ENCODE measurements at regions not wholly inside any gene's neighbourhood (a gene's known extent, or its start where the extent isn't known, plus 50 kb on each side); places are given as distances from the start of the nearest gene placed in this dataset.

DNA sequence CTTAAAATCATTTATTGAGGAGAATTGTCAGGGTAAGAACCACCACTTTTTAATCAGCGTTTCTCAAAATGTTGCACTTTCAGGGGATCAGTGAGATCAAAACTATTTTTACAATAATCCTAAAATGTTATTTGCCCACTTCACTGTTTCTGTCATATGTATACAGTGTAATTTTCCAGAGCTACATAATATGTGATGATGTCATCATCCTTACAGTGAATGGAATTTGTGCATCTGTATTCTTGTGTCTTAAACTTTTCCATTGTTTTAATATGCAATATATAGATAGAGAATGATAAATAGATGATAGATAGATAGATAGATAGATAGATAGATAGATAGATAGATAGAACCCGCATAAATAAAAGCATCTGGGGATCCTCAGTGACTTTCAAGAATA, 518.0 kb downstream of the ADCYAP1 start:
- Histone ChIP-seq H3K27me3 (ENCODE audit: control insufficient read depth in 1 of 2, insufficient read depth in 2 of 2, low read length in 2 of 2) (no peaks in the 10 kb centered on the region), H3K36me3 (ENCODE audit: insufficient read depth, low read length) (no peaks in the 10 kb centered on the region), H3K27ac (ENCODE audit: low read depth in 1 of 2, low read length in 2 of 2) (no peak overlapping the region), H3K4me3 (ENCODE audit: low read length) (no peak overlapping the region), H3K9me3 (ENCODE audit: control insufficient read depth in 1 of 2, insufficient read depth in 1 of 2, low read length in 2 of 2) (peaks cover 0 to 4% of the 10 kb centered on the region in 2 experiments), H3K4me1 (ENCODE audit: insufficient read depth, low read length) (no peaks in the 10 kb centered on the region)
- TF ChIP-seq, protein P1, sequence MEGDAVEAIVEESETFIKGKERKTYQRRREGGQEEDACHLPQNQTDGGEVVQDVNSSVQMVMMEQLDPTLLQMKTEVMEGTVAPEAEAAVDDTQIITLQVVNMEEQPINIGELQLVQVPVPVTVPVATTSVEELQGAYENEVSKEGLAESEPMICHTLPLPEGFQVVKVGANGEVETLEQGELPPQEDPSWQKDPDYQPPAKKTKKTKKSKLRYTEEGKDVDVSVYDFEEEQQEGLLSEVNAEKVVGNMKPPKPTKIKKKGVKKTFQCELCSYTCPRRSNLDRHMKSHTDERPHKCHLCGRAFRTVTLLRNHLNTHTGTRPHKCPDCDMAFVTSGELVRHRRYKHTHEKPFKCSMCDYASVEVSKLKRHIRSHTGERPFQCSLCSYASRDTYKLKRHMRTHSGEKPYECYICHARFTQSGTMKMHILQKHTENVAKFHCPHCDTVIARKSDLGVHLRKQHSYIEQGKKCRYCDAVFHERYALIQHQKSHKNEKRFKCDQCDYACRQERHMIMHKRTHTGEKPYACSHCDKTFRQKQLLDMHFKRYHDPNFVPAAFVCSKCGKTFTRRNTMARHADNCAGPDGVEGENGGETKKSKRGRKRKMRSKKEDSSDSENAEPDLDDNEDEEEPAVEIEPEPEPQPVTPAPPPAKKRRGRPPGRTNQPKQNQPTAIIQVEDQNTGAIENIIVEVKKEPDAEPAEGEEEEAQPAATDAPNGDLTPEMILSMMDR (IDR thresholded peaks at IDR 0.05): no peak
- ATAC-seq (ENCODE audit: poor library complexity) (no peak), DNase-seq (no peak)
- Mint-ChIP-seq H3K27ac (no peak overlapping the region), H3K27me3 (no peaks in the 10 kb centered on the region), H3K4me1 (ENCODE audit: low read depth) (no peaks in the 10 kb centered on the region), H3K36me3 (ENCODE audit: low read depth) (no peaks in the 10 kb centered on the region), H3K9me3 (peaks cover 2% of the 10 kb centered on the region), H3K4me3 (no peak overlapping the region)
- CTCF ChIA-PET: no interaction called here
- intact Hi-C loops (cut with DNase I, micrococcal nuclease): no loop called here
- POLR2A ChIA-PET: no interaction called here

DNA sequence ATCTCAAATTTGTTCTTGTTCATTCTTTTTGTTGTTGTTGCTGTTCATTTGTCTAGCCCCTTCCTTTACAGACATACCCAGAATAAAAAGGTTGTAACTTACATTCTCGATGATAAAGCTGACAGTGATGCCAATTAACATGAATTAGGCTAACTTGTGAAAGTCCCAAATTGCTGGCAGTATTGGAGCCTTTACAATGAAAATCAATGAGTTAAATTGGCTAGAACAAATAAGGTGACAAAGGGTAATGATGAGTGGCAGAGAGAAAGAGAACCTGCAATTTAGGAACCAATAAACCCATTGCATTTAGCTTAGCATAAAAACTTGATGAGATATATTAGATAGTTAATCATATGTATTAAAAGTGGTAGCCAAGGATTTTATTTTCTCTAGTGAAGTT, 521.0 kb downstream of the ADCYAP1 start:
- Mint-ChIP-seq H3K9me3 (peaks cover 1% of the 10 kb centered on the region), H3K27me3 (no peaks in the 10 kb centered on the region), H3K4me1 (ENCODE audit: low read depth) (no peaks in the 10 kb centered on the region), H3K36me3 (ENCODE audit: low read depth) (no peaks in the 10 kb centered on the region), H3K4me3 (no peak overlapping the region), H3K27ac (no peak overlapping the region)
- Histone ChIP-seq H3K4me1 (ENCODE audit: insufficient read depth, low read length) (no peaks in the 10 kb centered on the region), H3K9me3 (ENCODE audit: control insufficient read depth in 1 of 2, insufficient read depth in 1 of 2, low read length in 2 of 2) (peaks cover 0 to 4% of the 10 kb centered on the region in 2 experiments), H3K4me3 (ENCODE audit: low read length) (no peak overlapping the region), H3K27me3 (ENCODE audit: control insufficient read depth in 1 of 2, insufficient read depth in 2 of 2, low read length in 2 of 2) (no peaks in the 10 kb centered on the region), H3K27ac (ENCODE audit: low read depth in 1 of 2, low read length in 2 of 2) (no peak overlapping the region), H3K36me3 (ENCODE audit: insufficient read depth, low read length) (no peaks in the 10 kb centered on the region)
- no peak for ATAC-seq (ENCODE audit: poor library complexity)
- TF ChIP-seq, protein P1 (IDR thresholded peaks at IDR 0.05): no peak
- DNase-seq: no peak
- ChIA-PET POLR2A (no interaction called here), CTCF (no interaction called here)
- intact Hi-C loops (cut with DNase I, micrococcal nuclease): no loop called here

DNA sequence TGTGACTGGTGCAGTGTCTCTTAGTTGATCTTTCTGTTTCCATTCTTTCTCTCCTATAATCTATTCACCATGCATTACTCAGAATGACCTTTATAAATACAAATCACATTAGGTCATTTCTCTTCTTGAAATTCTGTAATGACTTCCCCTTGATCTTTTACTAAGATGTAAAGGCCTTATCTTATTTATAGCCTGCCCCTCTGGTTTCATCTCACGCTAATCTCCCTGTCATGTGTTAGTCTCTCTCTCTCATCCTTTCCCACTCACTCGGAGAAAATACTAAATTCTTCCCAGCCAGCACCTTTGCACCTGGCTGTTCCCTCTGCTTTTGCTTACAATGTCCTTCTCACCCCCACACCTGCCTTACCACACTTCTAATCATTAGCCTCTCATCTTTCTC, 530.8 kb downstream of the ADCYAP1 start:
- no peaks in the 10 kb centered on the region for H3K4me1 ChIP-seq (ENCODE audit: insufficient read depth, low read length)
- peaks cover 3% of the 10 kb centered on the region for H3K9me3 Mint-ChIP-seq
- ATAC-seq (ENCODE audit: poor library complexity) (no peak), DNase-seq (no peak)
- H3K27ac ChIP-seq (ENCODE audit: low read depth in 1 of 2, low read length in 2 of 2): no peak overlapping the region
- no peak overlapping the region for H3K27ac Mint-ChIP-seq
- no peak overlapping the region for H3K4me3 ChIP-seq (ENCODE audit: low read length)
- H3K9me3 ChIP-seq (ENCODE audit: control insufficient read depth in 1 of 2, insufficient read depth in 1 of 2, low read length in 2 of 2): peaks cover 0 to 5% of the 10 kb centered on the region in 2 experiments
- H3K36me3 Mint-ChIP-seq (ENCODE audit: low read depth): no peaks in the 10 kb centered on the region
- H3K36me3 ChIP-seq (ENCODE audit: insufficient read depth, low read length): no peaks in the 10 kb centered on the region
- H3K27me3 ChIP-seq (ENCODE audit: control insufficient read depth in 1 of 2, insufficient read depth in 2 of 2, low read length in 2 of 2): no peaks in the 10 kb centered on the region
- H3K27me3 Mint-ChIP-seq: no peaks in the 10 kb centered on the region
- ChIA-PET CTCF (no interaction called here), POLR2A (no interaction called here)
- H3K4me1 Mint-ChIP-seq (ENCODE audit: low read depth): no peaks in the 10 kb centered on the region
- intact Hi-C loops (cut with DNase I, micrococcal nuclease): no loop called here
- H3K4me3 Mint-ChIP-seq: no peak overlapping the region
- TF ChIP-seq, protein P1 (IDR thresholded peaks at IDR 0.05): no peak
